Calu3 (cell line): ENCODE measurements at regions not wholly inside any gene's neighbourhood (a gene's known extent, or its start where the extent isn't known, plus 50 kb on each side); places are given as distances from the start of the nearest gene placed in this dataset.

Experiments used
- BruUV-seq: library from RNA; stranded (reverse); fragments of 400-500 nt; replicated peaks from 2 replicates; lab custom pipeline; 2021; lab: Mats Ljungman, UMichigan
- CTCF ChIA-PET: fragments of 300-600 bp; sonication (Branson Sonifier 250); formaldehyde crosslinking; loops from one replicate; lab custom pipeline; 2022; ENCODE audit warnings: antibody characterized with exemption; lab: Charles Lee
- DNase-seq: peaks from one replicate; pipeline ENCODE4 v3.0.0; 2022
- H3K27ac Mint-ChIP-seq: one replicate; pipeline ENCODE4 v1.8.0; 2022; ENCODE audit warnings: mixed read lengths; ENCODE audit not compliant: unreplicated experiment
- H3K27me3 Mint-ChIP-seq: one replicate; pipeline ENCODE4 v1.8.0; 2022; ENCODE audit warnings: mixed read lengths; ENCODE audit not compliant: unreplicated experiment
- H3K36me3 Mint-ChIP-seq: one replicate; pipeline ENCODE4 v1.8.0; 2022; ENCODE audit warnings: mild to moderate bottlenecking, moderate library complexity, mixed read lengths; ENCODE audit not compliant: insufficient read depth, unreplicated experiment
- H3K4me1 Mint-ChIP-seq: one replicate; pipeline ENCODE4 v1.8.0; 2022; ENCODE audit warnings: mild to moderate bottlenecking, low read depth, mixed read lengths; ENCODE audit not compliant: unreplicated experiment
- H3K4me3 Mint-ChIP-seq: one replicate; pipeline ENCODE4 v1.8.0; 2022; ENCODE audit warnings: mild to moderate bottlenecking, low read depth, moderate library complexity, mixed read lengths; ENCODE audit not compliant: unreplicated experiment
- H3K9me3 Mint-ChIP-seq: one replicate; pipeline ENCODE4 v1.8.0; 2022; ENCODE audit warnings: low read depth, mixed read lengths; ENCODE audit not compliant: unreplicated experiment
- intact Hi-C: fragments of 100-400 bp; cut with micrococcal nuclease; formaldehyde crosslinking; loops from one replicate; pipeline ENCODE4 v1.10.0; 2022; ENCODE audit not compliant: unreplicated experiment
- TF ChIP-seq, protein P1 (sequence below): fragments of 200-600 bp; IDR thresholded peaks from one replicate; pipeline ENCODE4 v1.8.0; 2022; ENCODE audit warnings: antibody characterized with exemption; ENCODE audit not compliant: unreplicated experiment

DNA sequence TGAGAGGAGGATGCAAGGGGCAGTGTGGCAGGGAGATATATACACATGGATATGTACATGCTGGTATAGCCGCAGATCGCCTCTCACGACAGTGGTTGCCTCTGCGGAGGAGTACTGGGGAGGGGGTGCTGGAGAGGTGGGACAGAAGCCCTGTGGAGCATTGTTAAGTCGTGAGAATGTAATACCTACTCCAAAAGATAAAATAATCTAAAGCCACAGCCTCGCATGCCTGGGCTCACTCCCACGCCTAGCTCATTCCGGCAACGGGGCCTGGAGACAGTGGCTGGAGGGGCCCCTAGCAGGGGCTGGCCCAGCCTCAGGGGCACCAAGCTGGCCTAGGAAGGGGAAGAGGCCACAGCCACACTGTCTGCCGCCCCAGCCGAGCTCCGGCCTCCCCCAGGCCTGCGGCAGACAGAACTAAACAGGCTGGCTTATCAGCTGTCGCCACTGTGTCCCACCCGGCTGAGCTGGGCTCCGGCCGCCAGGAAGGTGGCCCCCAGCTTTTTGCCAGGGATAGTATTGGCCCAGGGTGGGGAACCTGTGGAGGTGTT, 65.1 kb upstream of the LCTL start:
- no peaks in the 10 kb centered on the region for H3K9me3 Mint-ChIP-seq

DNA sequence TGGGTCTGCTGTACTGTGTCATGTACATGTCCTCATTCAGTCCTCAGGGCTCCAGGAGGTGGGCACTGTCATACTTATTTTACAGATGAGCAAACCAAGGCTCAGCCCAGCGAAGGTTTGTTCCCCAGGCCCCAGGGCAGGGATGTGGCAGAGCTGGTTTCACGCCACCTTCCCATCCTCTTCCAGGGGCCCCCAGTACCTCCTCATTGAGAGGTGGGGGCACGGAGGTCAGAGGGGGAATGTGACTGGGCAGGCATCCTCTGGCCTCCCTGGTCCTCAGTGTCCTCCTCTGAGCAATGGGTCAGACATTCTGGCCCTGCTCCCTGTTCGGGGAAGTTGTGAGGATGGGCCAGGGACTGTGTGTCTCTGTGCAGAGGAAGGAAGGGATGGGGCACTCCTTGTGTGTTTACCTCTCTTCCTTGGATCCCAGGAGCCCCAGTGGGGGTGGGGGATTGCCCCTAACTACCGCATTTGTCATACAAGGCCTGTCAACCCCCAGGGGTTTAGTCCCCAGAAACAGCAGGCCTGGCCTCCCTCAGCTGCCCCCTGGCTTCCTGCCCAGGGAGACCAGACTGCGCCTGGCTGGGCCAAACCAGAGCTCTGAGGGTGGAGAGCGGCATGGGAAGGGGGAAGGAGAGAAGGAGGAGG, 65.9 kb upstream of the LCTL start:
- Mint-ChIP-seq H3K4me3 (no peak overlapping the region), H3K27me3 (peaks cover 55% of the 10 kb centered on the region), H3K9me3 (no peaks in the 10 kb centered on the region), H3K4me1 (no peaks in the 10 kb centered on the region), H3K36me3 (no peaks in the 10 kb centered on the region), H3K27ac (no peak overlapping the region)
- intact Hi-C loops: no loop called here
- DNase-seq: no peak
- no TSS peak for BruUV-seq
- TF ChIP-seq, protein P1, sequence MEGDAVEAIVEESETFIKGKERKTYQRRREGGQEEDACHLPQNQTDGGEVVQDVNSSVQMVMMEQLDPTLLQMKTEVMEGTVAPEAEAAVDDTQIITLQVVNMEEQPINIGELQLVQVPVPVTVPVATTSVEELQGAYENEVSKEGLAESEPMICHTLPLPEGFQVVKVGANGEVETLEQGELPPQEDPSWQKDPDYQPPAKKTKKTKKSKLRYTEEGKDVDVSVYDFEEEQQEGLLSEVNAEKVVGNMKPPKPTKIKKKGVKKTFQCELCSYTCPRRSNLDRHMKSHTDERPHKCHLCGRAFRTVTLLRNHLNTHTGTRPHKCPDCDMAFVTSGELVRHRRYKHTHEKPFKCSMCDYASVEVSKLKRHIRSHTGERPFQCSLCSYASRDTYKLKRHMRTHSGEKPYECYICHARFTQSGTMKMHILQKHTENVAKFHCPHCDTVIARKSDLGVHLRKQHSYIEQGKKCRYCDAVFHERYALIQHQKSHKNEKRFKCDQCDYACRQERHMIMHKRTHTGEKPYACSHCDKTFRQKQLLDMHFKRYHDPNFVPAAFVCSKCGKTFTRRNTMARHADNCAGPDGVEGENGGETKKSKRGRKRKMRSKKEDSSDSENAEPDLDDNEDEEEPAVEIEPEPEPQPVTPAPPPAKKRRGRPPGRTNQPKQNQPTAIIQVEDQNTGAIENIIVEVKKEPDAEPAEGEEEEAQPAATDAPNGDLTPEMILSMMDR: no peak
- CTCF ChIA-PET: interaction anchor here (0.7 to 0.8 kb wide), 2 partner anchors 8 to 16 kb away, joined by 6 read pairs; no protein-coding TSS in a partner anchor

More for the DNA sequence above, 65.1 kb upstream of the LCTL start:
- peaks cover 47% of the 10 kb centered on the region for H3K27me3 Mint-ChIP-seq
- H3K4me1 Mint-ChIP-seq: no peaks in the 10 kb centered on the region
- no peak overlapping the region for H3K27ac Mint-ChIP-seq
- H3K36me3 Mint-ChIP-seq: no peaks in the 10 kb centered on the region
- no peak overlapping the region for H3K4me3 Mint-ChIP-seq
- no TSS peak for BruUV-seq
- TF ChIP-seq, protein P1: no peak
- CTCF ChIA-PET: interaction anchor here (0.5 to 1.7 kb wide), 4 partner anchors 10 to 148 kb away, joined by 3 to 6 read pairs (median 6); no protein-coding TSS in a partner anchor
- intact Hi-C loops: no loop called here
- DNase-seq: no peak

DNA sequence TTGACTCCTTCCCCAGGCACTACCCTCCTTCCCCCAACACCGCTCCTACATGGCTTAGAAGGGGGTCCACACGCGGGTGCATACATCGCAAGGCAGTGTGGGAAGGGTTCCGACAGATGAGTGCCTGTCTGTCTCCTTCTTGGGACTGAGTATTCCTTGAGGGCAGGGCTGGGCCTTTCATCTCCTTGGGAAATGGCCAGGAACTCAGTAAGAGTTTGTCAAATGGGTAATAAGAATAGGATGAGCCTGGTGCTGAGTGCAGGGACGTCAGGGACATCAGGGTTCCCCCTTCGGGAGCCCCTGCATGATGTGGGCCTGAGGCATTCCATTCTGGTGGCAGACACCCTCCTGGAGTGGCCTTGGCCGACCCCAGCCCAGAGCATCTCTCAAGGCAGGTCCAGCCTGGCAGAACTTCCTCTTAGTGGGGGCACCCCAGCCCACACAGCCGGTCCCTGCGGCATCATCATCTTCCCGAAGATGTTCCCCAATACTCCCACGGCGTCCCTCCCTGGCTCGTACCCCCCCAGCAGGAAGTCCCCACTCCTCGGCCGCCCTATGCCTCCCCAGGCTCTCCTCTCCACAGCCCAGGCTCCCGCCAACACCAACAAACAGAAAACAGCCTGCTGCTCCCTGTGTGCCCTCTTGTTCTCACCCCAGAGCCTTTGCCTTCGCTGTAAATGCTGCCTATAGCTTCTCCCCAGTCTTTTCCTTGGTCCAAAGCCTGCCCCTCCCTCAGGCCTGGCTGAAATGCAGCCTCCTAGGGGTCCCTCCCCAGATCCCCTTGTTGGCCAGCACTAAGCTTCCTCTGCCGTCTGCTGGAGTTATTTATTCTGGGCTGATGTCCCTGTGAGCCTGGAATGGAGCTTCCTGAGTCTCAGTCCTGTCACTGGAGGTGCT, 67.5 kb upstream of the LCTL start:
- no TSS peak for BruUV-seq
- Mint-ChIP-seq H3K4me3 (no peak overlapping the region), H3K9me3 (no peaks in the 10 kb centered on the region), H3K27ac (no peak overlapping the region), H3K4me1 (no peaks in the 10 kb centered on the region), H3K27me3 (peaks cover 55% of the 10 kb centered on the region), H3K36me3 (no peaks in the 10 kb centered on the region)
- TF ChIP-seq, protein P1: no peak
- intact Hi-C loops: no loop called here
- CTCF ChIA-PET: interaction anchor here (0.7 kb wide), 1 partner anchor 68 kb away, joined by 3 read pairs; no protein-coding TSS in a partner anchor
- DNase-seq: no peak

DNA sequence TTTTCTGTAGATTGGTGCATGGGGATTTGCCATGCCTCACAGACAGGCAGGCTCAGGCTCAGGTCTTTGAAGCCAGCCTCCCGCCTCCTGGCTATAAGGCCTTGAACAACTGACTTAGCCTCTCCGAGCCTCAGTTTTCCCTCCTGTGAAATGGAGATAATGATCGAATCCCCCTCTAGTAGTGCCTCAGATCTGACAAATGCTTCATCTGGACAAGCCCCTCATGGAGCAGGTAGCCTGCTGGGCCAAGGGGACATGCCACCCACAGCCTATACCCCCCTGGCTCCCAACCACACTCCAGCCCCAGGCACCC, 68.1 kb upstream of the LCTL start:
- H3K27me3 Mint-ChIP-seq: peaks cover 49% of the 10 kb centered on the region
- no peak overlapping the region for H3K4me3 Mint-ChIP-seq
- no peaks in the 10 kb centered on the region for H3K9me3 Mint-ChIP-seq
- H3K27ac Mint-ChIP-seq: no peak overlapping the region
- no peaks in the 10 kb centered on the region for H3K36me3 Mint-ChIP-seq
- intact Hi-C loops: no loop called here
- BruUV-seq: no TSS peak
- TF ChIP-seq, protein P1: no peak
- no peaks in the 10 kb centered on the region for H3K4me1 Mint-ChIP-seq
- DNase-seq: no peak
- CTCF ChIA-PET: no interaction called here
